GM19035 (cell line): ENCODE measurements at regions not wholly inside any gene's neighbourhood (a gene's known extent, or its start where the extent isn't known, plus 50 kb on each side); places are given as distances from the start of the nearest gene placed in this dataset.
"Not testable (repeated sequence)": the region's sequence is repeated elsewhere in the genome, so short reads cannot be mapped to it uniquely, and the experiment has no call there.

Experiments used
- ATAC-seq: cut with Tn5 transposase; IDR thresholded peaks from one replicate; pipeline ENCODE4 v1.9.1; 2021; ENCODE audit not compliant: unreplicated experiment

DNA sequence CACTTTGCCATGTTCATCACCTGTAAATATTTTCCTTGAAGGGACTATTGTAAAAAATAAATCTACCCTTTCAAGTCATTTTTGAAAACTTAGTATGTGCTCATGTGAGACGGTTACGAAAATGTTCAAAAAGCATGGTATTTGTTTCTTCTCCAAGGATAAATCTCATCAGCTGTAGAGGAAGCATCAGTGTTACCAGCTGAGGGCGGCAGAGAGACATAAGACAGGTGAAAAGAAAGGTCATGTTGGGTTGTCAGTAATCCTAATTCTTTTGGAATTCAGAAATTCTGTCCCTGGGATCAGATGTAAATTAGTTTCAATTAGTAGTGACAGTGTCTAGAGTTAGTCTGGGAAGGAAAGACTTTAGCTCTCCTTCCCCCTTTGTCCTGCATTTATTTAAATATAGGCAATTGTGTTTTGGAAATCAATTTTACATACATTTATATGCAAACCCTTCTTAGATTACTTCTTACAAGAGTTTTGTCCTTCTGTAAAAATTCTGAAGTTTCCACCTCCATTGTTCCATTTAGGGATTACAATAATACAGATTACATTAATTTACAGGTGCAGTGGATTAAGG is 791.9 kb upstream of the CDH6 start:
- no peak for ATAC-seq

DNA sequence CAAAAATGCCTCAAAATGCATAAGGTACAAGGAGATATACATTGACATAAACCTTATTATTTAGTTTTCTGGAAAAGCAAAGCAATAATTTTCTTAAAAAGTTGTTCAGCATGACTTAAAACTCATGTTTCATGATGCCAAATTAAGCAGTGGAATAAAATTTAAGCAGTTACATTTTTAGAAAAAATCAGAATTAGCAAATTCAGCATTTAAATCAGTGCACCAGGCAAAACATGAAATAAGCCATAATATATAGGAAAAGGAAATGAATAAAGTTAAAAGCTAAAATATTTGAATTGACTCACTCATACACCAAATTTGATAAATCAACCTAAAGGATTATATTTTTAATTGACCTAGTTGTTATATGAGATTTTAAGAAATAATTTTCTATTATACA is 795.1 kb upstream of the CDH6 start:
- no peak for ATAC-seq

DNA sequence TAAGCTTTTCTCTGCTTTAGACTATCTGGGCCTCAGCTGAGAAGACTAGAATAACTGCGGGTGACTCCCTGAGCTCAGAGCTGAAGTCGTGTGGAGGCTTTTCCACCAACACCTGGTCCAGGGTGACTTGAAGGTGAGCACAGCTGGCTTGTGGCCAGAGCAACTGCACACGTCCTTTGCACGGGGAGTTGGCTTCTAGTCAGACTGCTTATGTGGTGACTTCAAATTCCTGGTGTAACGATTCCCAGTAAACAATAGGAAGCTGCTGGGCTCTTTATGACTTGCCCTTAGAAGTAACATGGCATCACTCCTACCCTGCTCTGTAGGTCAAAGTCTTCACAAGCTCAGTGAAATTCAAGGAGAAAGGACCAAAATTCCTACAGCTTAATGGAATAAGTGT is 800.6 kb upstream of the CDH6 start:
- no peak for ATAC-seq

DNA sequence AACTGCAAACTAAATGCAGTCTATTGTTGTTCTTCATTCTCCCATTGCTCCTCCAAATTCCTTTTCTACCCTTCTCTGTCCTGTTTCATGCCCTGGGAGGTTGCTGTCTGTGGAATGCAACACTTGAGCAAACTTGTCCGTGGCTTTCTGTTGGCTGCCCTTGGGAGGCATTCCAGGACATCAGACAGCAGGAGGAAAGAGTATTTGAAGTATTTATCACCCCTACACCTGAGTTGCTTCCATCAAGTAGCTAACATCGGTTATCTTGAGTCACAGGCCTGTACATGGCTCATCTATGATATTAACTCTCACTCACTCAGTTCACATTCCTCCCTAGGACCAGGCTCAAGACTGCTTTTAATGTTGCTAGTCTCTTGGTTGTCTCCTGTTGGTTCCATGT is 803.4 kb upstream of the CDH6 start:
- no peak for ATAC-seq

DNA sequence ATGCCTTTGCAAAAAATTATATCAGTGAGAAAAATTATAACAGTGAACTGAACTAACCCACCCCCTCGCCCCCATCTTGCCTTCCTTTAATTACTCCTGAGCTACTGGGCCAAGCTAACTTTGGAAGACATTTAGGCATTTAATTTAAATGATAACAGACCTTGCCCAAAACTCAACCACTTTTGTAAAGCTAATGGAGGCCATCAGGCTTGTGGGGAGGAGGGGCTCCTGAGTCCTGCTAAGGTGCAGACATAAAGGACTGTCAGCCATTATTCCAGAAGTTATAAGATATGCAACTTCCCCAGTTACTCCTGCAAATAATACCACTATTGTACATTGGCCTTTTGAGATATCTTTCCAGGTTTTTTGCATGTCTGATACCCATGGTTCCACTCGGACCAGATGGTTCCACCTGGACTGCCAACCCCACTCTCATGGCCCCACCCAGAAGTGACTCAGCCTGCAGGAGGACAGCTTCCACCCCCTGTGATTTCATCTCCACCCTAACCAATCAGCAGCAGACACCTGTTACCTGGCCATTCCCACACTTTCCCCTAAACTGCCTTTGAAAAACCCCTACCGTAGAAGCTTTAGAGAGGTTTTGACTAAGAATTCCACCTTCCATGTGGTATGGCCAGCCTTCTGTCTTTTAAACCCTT is 805.4 kb upstream of the CDH6 start:
- no peak for ATAC-seq

DNA sequence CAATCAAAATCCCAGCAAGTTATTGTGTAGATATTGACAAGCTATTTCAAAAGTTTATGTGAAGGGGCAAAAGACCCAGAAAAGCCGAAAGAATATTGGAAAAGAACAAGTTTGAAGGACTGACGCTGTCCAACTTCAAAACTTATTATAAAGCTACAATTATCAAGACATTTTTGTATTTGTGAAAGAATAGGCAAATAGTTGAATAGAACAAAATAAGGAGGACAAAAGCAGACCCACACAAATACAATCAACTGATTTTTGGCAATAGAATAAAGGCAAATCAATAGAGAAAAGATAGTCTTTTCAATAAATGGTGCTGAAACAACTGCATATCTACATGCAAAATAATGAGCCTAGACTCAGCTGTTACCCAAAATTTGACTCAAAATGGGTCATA is 807.7 kb upstream of the CDH6 start:
- no peak for ATAC-seq

- no peak for ATAC-seq
These were observed 809.3 kb upstream of the CDH6 start for GRCh38 chr5:30384171-30384570.

GRCh38 chr5:30380228-30380627 is 813.3 kb upstream of the CDH6 start:
- ATAC-seq, result no peak

- ATAC-seq, result no peak
These were observed 816.6 kb upstream of the CDH6 start for GRCh38 chr5:30376848-30377247.

GRCh38 chr5:30368064-30368463 is 825.4 kb upstream of the CDH6 start:
- no peak for ATAC-seq

DNA sequence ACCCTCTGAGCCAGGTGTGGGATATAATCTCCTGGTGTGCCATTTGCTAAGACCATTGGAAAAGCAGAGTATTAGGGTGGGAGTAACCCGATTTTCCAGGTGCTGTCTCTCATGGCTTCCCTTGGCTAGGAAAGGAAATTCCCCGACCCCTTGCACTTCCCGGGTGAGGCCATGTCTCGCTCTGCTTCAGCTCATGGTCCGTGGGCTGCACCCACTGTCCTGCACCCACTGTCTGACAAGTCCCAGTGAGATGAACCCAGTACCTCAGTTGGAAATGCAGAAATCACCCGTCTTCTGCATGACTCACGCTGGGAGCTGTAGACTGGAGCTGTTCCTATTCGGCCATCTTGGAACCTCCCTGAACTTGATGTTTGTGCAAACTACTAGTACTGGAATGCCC is 828.5 kb upstream of the CDH6 start:
- not testable (repeated sequence) for ATAC-seq

DNA sequence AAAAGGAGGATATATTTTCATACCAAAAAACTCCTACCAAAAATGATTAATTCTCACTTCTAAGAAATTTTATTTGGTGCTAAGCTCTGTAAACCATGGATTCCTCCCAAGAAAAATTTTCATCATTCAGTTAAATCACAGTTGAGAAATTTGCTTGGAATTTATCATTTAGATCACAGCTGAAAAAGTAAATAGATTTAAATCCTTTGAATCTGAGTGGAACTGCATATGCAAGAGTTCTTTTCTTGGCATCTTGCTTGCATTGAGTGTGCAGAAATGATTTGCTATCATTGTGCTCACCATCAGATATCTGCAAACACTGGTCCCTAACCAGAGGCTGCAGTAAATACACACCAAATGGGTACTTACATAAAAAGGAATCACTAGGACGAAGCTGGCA is 836.1 kb upstream of the CDH6 start:
- no peak for ATAC-seq

DNA sequence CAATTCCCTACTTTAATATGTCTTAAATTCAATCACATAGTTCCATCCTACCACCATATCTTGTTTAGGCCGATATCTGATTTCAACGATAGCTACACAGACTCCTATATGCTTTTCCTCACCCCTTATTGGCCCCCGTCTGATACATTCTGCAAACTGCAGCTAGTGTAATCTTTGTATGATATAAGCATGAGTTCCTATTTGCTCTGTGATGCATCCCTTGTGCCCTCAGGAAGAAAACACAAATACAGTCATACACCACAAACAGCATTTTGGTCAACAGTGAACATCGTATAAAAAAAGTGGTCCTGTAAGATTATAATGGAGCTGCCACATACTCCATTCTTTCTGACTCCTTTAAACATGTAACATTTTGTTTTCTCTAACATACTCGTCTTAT is 837.8 kb upstream of the CDH6 start:
- no peak for ATAC-seq

- ATAC-seq, result no peak
These were observed 845.6 kb upstream of the CDH6 start for GRCh38 chr5:30347858-30348257.

- not testable (repeated sequence) for ATAC-seq
These were observed 847.7 kb upstream of the CDH6 start for GRCh38 chr5:30345539-30346345.

DNA sequence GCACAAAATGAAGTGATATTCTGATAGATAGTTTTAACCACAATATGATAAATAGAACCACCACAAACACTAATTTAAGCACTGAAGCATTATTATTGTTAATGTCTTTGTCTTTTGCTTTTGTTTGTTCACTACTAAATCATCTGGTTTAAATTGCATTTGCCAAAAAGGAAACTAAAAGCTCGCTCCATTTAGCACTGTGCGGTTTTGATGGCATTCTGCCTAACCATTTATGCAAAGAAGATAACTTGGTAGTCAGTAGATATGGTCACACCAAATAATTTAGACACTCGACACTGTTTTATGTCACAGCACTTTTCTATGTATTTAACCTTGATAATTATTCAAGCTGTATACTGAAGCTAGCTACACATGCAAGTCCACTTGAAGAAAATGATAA is 849.8 kb upstream of the CDH6 start:
- no peak for ATAC-seq

GRCh38 chr5:30341466-30341865 is 852.0 kb upstream of the CDH6 start:
- no peak for ATAC-seq

- no peak for ATAC-seq
These were observed 856.4 kb upstream of the CDH6 start for GRCh38 chr5:30337084-30337573.

GRCh38 chr5:30331534-30331933 is 862.0 kb upstream of the CDH6 start:
- ATAC-seq, result no peak

DNA sequence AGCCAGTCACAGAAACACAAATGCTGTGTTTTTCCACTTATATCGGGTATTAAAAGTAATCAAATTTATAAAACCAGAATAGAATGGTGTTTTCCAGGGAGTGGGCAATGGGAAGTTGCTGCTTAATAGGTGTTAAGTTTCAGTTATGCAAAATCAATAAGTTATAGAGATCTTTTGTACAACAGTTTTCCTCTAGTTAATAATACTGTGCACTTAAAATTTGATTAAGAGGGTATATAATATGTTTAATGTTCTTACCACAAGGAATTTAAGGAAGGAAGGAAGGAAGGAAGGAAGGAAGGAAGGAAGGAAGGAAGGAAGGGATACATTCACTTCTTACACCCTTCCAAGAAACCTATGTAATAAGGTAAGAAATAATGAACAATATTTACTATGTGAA is 867.7 kb upstream of the CDH6 start:
- ATAC-seq, result no peak

DNA sequence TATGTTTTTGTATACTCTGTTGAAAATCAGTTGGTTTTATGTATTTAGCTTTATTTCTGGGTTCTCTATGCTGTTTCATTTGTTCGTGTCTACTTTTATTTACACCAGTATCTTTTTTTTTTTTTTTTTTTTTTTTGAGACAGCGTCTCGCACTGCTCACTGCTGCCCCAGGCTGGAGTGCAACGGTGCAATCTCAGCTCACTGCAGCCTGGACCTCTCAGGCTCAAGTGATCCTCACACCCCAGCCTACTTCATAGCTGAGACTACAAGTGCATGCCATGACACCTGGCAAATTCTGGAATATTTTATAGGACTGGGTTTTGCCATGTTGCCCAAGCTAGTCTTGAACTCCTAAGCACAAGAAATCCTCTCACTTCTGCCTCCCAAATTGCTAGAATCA is 869.4 kb upstream of the CDH6 start:
- ATAC-seq, result no peak

DNA sequence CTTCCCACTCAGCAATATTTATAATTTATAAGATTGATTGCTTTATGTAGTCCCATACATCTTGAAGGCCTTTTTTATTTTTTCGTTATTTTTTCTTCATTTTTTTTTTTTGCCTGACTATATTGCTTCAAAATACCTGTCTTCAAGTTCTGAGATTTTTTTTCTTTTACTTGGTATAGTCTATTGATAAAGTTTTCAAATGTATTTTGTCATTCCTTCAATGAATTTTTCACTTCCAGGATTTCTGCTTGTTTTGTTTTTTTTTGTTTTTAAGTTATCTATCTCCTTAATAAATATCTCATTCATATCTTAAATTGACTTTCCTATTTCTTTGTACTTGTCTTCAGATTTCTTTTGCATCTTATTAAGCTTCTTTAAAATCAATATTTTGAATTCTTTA is 905.6 kb upstream of the CDH6 start:
- no peak for ATAC-seq
